ENCODE measurements at regions not wholly inside any gene's neighbourhood (a gene's known extent, or its start where the extent isn't known, plus 50 kb on each side); places are given as distances from the start of the nearest gene placed in this dataset.

GRCh38 chr20:19095762-19096161, 116.7 kb upstream of the SLC24A3 start:
- dilution Hi-C loops (cut with MboI; ENCODE audit: extremely low pct_ligation_motif_present, low sequenced_read_pairs): no loop called here
- H3K79me2 ChIP-seq (ENCODE audit: control insufficient read depth, insufficient read depth, low read length): no peaks in the 10 kb centered on the region

GRCh38 chr20:19096843-19097242, 115.6 kb upstream of the SLC24A3 start:
- Histone ChIP-seq H4K20me1 (ENCODE audit: control insufficient read depth, extremely low read depth, insufficient read depth, low read length) (no peaks in the 10 kb centered on the region), H3K27ac (ENCODE audit: control insufficient read depth, insufficient read depth, low read length) (no peak overlapping the region), H3K36me3 (ENCODE audit: control insufficient read depth in 2 of 2, extremely low read depth in 1 of 2, insufficient read depth in 2 of 2, low read length in 2 of 2) (no peaks in the 10 kb centered on the region), H3K27me3 (ENCODE audit: control insufficient read depth, extremely low read depth, insufficient read depth, low read length) (no peaks in the 10 kb centered on the region), H3K9me3 (ENCODE audit: control insufficient read depth, low read depth, low read length) (no peaks in the 10 kb centered on the region), H3K4me2 (ENCODE audit: control insufficient read depth, extremely low read depth, insufficient read depth, low read depth, low read length) (no peak overlapping the region), H3K79me2 (ENCODE audit: control insufficient read depth, insufficient read depth, low read length) (no peaks in the 10 kb centered on the region), H2AFZ (ENCODE audit: control insufficient read depth, low read length) (no peak overlapping the region), H3K9me1 (ENCODE audit: control insufficient read depth, extremely low read depth, insufficient read depth, low read length) (no peaks in the 10 kb centered on the region), H3K9ac (ENCODE audit: control insufficient read depth, extremely low read depth, insufficient read depth, low read length) (no peak overlapping the region), H3K4me3 (ENCODE audit: control insufficient read depth in 2 of 3, extremely low read depth in 1 of 3, insufficient read depth in 2 of 3, low read depth in 1 of 3, low read length in 3 of 3) (no peak overlapping the region), H3K4me1 (ENCODE audit: control insufficient read depth, extremely low read depth, insufficient read depth, low read length) (no peaks in the 10 kb centered on the region)
- FAIRE-seq: no peak
- no peak for DNase-seq (ENCODE audit: low read depth, low spot score)
- dilution Hi-C loops (cut with MboI; ENCODE audit: extremely low pct_ligation_motif_present, low sequenced_read_pairs): no loop called here
- TF ChIP-seq CTCF (optimal IDR thresholded peaks at IDR 0.05 in 1 of 3, IDR thresholded peaks at IDR 0.05 in 1 of 3, conservative IDR thresholded peaks at IDR 0.05 in 1 of 3; ENCODE audit: extremely low read depth in 1 of 3, insufficient read depth in 2 of 3, low read length in 3 of 3) (no peak), EZH2 (IDR thresholded peaks at IDR 0.05; ENCODE audit: low read length) (no peak)

More at GRCh38 chr20:19095762-19096161, 116.7 kb upstream of the SLC24A3 start:
- no peaks in the 10 kb centered on the region for H3K9me3 ChIP-seq (ENCODE audit: control insufficient read depth, low read depth, low read length)
- no peak overlapping the region for H3K4me2 ChIP-seq (ENCODE audit: control insufficient read depth, extremely low read depth, insufficient read depth, low read depth, low read length)
- H2AFZ ChIP-seq (ENCODE audit: control insufficient read depth, low read length): no peak overlapping the region
- FAIRE-seq (no peak), DNase-seq (ENCODE audit: low read depth, low spot score) (no peak)
- no peak overlapping the region for H3K4me3 ChIP-seq (ENCODE audit: control insufficient read depth in 2 of 3, extremely low read depth in 1 of 3, insufficient read depth in 2 of 3, low read depth in 1 of 3, low read length in 3 of 3)
- no peaks in the 10 kb centered on the region for H3K36me3 ChIP-seq (ENCODE audit: control insufficient read depth in 2 of 2, extremely low read depth in 1 of 2, insufficient read depth in 2 of 2, low read length in 2 of 2)
- no peaks in the 10 kb centered on the region for H3K4me1 ChIP-seq (ENCODE audit: control insufficient read depth, extremely low read depth, insufficient read depth, low read length)
- H4K20me1 ChIP-seq (ENCODE audit: control insufficient read depth, extremely low read depth, insufficient read depth, low read length): no peaks in the 10 kb centered on the region
- H3K27ac ChIP-seq (ENCODE audit: control insufficient read depth, insufficient read depth, low read length): no peak overlapping the region
- no peaks in the 10 kb centered on the region for H3K27me3 ChIP-seq (ENCODE audit: control insufficient read depth, extremely low read depth, insufficient read depth, low read length)
- H3K9me1 ChIP-seq (ENCODE audit: control insufficient read depth, extremely low read depth, insufficient read depth, low read length): no peaks in the 10 kb centered on the region
- no peak for TF ChIP-seq EZH2 (IDR thresholded peaks at IDR 0.05; ENCODE audit: low read length)
- no peak for TF ChIP-seq CTCF (optimal IDR thresholded peaks at IDR 0.05 in 1 of 3, IDR thresholded peaks at IDR 0.05 in 1 of 3, conservative IDR thresholded peaks at IDR 0.05 in 1 of 3; ENCODE audit: extremely low read depth in 1 of 3, insufficient read depth in 2 of 3, low read length in 3 of 3)
- no peak overlapping the region for H3K9ac ChIP-seq (ENCODE audit: control insufficient read depth, extremely low read depth, insufficient read depth, low read length)
